T-helper 2 cell (primary cell): ENCODE measurements at regions not wholly inside any gene's neighbourhood (a gene's known extent, or its start where the extent isn't known, plus 50 kb on each side); places are given as distances from the start of the nearest gene placed in this dataset.

Source experiments
- DNase-seq, 5 experiments: peaks; one replicate each; pipeline versions ENCODE4 v3.0.0 to v3.0.0-alpha.2; 2012 to 2022

DNA sequence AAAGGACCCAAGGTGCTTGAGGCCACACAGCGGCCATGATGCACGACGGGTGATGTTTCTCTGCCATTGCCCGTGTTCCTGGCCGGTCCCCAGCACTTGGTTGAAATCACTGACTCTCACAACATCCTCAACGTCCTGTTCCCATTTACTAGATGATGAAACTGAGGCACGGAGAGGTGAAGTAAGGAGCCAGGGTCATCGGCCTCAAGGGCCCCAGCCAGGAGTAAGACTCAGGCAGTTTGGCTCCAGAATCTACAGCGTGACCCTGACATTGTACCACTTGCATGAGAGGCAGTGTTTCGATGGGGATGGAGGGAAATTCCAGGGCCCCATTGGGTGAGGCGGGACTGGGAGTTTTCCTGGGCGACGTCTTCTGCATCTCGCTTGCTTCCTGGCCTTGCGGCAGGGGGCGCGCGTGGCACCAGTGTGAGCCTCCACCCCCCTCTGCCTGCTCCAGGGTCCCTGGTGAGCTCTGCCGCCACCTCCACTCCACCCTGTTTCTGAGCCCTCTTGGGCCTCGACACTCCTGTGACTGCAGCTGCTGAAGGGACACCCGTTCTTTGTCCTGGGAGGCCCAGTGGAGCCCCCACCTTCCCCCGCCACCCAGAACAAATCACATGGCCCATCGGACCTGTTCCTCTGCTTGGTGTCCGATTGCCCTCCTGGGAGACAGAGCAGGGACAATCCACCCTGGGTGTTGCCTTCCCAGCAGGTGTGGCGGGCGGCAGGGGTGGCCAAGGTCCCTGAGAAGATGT, 133.0 kb upstream of the GSE1 start:
- no peak for DNase-seq

DNA sequence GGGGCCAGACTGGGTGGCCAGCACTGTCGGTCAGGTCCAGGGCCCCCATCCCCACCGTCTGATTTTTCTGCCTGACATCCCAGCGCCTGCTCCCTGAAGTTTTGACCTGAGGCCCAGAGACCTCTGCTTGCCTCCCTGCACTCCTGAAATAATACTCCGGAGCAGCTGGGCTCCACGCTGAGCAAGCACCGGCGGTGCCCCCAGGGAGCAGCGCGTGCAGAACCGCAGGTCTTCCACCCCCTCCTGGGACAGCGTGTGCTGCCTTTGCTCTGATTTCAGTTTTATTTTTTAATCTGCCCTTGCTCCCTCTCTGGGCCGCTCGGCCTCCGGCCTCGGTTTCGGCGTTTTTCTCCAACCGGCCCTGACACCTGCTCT, 132.4 kb upstream of the GSE1 start:
- no peak for DNase-seq

DNA sequence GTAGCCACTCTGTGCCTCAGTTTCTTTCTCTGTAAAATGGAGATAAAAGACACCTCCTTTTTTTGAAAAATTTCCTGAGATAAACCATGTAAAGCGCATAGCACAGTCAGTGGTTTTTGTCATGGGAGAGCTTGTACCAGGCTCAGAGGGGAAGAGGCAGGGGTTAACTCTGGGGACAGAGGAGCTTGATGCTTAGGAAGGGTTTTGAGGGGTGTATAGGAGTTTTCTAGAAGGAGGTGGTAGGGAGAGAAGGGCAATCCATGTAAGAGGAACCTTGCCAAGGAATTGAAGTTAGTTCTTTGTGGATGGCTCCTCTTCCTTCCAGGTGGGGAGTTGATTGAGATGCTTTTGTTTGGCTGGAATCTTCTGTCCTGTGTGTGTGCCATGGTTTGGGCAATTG, 131.9 kb upstream of the GSE1 start:
- DNase-seq: no peak

DNA sequence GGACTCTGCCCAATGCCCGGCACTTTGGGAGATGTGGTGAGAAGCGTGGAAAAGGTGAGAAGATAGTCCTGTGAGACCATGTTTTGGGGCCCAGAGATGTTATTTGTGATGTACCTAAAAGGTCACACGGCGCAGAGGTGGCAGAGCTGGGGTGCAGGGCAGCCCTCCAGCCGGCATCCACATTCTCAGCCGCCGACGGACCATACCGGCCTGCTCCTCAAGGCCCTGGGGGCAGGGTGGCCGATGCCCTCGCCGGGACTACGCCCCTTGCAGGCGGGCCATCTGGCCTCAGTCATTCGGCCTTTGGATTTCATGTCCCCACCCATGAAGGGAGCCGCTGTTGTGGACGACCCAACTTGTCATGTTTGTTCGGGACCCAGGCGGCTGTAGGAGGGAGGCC, 131.4 kb upstream of the GSE1 start:
- DNase-seq: no peak

DNA sequence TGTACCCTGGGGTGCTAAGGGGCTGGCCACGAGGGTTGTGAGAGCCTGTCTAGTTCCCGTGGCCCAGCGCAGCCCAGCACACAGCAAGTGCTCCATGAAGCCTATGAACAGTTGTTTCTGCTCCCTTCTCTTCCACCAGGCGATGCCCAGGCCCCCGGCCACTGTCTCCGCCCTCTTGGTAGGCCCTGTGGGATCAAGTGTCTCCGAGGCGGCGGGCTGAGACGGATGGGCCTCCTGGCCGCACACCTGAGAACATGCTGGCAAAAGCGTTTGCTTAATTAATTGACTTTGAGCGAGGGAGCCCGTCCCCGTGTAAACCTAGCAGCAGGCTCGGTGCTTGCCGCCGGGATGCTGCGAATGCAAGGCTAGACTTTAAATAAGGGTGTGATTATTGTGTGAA, 129.7 kb upstream of the GSE1 start:
- DNase-seq: no peak

DNA sequence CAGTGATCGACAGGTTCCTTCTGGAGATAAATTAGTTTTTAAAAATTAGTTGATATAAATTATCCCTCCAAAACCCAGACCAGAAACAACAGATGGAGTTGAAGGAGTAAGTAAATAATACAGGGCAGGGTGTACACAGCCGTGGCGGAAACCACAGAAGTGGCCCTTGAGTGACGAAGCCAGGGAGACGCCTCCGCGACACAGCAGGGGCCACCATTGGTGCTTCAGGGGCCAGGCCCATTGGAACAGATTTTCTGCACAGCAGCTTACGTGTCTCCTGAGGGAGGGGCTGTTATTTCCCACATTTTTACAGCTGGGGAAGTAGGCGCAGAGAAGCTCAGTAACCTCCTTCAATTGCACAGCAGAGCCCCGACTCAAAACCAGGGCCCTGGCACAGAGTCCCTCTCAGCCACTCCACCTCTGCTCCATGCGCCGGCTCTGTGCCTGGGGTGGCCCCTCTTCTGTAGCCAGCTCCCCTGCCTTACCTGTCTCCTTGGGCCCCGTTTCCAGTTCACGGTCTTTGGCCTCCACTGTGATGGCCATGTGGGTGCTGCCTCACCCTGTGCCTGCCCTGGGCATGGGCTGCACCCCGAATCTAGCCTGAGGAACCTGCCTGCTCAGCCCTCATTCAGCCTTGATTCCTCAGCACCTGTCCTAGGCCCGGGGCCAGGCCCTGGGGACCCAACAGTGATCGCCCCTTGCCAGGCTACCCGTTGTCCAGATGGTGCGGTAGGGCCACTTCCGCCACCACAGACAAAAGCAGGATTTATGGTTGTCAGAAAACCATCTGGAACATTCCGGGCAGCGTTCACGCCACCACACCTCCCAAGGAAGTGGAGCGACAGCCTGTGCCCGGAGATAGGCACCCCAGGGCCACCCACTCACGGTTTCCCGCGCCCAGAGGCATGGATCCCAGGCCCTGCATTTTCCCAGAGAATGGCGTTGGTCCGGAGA, 128.5 kb upstream of the GSE1 start:
- DNase-seq: no peak

DNA sequence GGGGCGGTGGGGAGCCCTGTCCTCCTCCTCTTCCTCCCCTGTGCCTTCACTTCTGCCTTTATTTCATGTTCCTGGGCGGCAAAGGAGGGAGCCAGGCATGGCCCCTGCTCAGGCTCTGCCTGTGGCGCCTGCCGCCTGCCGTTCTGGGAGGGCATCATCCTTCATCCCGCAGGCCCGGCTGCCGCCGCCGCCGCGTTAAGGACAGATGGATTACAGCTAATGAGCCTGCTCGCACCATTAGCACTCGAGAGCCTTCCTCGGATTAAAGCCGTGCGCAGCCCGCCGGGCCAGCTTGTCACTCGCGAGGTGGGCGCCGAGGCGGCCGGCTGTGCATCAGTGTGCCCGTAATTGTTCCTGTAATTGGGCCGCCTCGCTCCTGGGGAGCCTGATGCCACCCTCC, 127.7 kb upstream of the GSE1 start:
- no peak for DNase-seq

DNA sequence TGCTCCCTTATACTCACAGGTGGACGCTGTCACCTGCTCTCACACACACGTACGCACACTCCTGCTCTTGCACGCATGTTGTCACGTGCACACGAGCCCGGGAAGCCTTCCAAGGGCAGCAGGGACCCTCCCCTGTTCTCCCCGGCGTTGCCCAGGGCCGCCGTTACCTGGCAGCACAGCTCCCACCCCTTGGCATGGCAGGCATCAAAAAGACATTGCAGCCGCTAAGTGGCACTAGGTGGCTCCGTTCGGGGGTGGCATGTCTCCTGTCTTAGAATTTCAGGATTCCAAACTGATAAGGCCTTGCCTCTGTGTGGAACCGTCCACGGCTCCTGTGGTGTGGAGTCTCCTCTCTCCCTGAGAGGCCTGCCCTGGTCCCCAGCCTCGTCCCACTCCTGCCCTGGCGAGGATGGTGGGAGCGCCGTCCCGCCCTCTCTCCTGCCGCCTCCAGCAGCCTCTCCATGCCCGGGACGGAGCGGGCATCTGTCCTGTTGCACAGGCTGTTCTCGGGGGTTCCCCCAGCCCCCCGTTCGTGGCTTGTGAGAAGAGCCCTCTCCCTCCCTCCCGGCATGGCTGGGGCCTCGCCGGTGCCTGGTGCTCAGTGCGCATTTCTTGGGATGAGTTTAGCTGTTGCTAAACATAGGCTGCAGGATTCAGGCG, 126.7 kb upstream of the GSE1 start:
- no peak for DNase-seq

DNA sequence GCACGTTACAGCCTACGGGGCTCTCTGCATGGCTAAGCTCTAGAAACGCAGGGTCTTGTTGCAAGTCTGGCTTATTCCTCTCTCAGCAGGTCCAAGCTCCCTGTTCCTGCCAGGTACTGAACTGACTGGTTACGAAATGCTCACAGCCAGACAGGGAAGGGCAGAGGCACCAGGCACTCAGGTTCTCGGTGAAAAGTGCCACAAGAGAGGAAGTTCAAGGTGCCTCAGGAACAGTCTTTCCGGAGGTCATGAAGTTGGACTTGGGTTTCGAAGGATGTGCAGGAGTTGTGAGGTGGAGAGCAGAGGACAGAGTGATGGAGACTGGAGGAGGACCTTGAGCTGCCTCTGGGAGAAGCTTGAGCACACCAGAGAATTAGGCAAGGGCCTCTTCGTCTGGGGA, 124.7 kb upstream of the GSE1 start:
- DNase-seq: no peak

DNA sequence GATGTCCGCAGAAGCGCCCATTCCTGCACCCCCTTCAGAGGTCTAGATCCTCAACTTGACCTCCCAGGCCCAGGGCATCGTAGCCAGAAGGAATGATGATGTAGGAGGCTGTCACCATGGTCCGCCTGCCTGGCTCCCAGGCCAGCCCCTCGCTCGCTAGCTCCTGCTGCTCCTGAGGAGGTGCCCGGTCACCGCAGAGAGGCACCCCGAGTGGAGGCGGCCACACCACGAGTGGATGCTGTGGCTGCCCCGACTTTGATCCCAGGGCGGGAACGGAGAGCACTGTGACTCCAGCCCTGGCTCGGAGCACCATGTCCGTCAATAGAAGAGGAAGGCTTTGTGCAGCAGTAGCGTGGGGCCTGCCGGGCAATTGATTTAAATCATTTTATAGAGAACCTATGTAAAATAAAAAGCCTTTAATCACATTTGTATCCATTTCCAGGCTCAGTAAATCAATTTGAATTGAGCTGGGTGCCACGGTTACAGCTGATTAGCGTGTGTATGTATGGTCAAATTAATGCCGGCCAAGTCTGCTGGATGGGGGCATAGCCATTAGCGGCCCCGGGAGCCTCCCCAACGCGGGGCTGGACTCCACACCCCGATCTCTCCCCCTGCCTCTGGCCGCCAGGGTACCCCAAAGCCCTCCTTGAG, 122.6 kb upstream of the GSE1 start:
- no peak for DNase-seq

DNA sequence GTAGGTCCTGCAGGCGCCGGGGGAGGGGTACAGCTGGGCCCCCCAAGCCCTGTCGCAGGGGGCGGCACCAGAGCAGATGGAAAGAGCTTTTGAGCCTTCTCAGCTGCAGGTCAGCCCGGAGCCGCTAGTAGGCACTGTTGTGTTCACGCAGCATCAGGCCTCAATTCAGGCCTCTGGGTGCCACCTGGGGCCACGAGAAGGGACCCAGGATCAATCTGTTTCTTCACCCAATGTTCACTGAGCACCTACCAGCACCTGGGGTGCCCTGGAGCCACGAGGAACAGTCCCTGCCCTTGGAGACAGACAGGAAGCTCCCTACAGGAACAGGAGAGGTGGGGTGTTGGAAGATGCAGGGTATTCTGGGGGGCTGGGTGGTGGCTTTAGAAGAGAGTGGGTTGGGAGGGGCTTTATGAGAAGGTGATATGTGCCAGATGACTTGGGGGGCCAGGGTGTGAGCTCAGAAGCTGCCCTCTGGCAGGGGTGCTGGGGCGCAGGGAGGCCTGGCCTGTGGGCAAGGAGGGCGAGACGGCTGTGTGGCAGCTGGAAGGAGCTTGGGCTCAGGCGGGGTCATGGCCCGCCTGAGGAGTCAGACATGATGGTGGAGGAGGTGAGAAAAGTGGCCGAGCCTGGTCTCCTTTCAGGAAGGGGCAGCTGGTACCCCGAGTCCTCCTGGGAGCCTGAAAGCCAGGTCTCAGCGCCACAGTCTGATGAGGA, 121.9 kb upstream of the GSE1 start:
- DNase-seq: peak in 3 of 5 experiments; percentile 6 to 14 (median 10)

DNA sequence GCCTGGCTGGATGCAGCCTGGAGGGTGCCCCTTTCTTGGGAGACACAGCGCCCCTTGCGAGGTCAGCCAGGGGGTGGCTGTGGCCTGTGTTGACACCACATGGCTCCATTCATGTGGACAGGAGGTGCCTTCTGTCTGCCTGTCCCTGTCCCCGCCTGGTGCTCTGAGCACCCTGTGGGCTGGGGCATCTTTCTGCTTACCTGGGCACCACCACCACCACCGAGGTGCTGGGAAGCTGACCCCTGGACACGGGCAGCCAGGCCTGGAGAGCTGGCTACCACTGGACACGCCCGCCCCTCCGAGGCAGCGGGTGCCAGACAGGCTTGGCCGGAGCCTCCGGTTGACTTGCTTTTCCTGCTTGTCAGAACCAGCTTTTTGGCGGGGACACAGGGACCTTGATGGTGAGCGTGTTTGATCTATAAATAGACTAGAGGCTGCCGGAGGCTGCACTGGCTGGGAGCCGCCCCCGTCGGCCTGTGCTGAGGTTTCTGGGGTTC, 121.3 kb upstream of the GSE1 start:
- DNase-seq: no peak

DNA sequence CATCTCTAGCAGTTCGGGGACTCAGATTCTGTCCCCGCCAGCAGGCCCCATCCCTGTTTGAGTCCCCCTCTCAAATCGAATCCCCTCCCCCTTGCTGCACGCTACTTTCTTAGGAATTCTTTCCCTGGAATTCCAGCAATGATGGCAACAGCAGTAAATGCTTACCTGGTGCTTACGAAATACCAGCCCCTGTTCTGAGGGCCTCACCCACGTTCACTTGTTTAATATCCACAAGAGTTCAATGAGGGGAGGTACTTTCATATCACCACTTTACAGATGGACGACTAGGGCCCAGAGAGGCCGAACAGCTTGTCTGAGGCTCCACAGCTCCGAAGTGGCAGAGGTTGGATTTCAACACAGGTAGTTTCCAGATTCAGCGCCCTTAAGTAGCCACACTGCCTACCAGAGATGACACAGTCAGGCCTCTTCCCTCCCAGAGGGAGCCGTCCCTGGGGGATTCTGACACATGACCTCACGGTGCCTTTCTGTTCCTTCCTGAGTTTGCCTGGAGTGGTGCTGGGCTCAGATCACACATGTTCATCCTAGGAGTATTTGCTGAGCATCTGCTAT, 120.7 kb upstream of the GSE1 start:
- DNase-seq: no peak

DNA sequence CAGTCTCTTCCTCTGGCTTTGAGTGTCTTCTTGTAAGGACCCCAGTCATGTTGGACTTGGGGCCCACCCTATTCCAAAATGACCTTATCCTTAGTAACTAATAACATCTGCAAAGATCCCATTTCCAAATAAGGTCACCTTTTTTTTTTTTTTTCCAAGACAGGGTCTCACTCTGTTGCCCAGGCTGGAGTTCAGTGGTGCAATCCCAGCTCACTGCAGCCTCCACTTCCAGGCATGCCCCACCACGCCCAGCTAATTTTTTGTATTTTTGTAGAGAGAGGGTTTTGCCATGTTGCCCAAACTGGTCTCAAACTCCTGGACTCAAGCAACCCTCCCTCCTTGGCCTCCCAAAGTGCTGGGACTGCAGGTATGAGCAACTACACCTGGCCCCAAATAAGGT, 118.8 kb upstream of the GSE1 start:
- DNase-seq: no peak

DNA sequence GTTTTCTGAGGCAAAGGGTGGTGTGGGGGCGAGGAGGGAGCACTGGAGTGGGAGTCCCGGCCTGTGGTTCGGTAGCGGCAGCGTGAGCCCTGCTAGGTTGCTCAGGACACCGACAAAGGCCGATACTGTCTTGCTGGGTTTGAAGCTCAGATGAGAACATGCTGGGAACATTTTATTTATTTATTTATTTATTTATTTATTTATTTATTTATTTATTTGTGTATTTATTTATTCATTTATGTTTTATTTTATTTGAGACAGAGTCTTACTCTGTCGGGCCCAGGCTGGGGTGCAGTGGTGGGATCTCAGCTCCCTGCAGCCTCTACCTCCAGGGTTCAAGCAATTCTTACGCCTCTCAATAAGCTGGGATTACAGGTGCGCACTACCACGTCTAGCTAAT, 117.9 kb upstream of the GSE1 start:
- DNase-seq: no peak

DNA sequence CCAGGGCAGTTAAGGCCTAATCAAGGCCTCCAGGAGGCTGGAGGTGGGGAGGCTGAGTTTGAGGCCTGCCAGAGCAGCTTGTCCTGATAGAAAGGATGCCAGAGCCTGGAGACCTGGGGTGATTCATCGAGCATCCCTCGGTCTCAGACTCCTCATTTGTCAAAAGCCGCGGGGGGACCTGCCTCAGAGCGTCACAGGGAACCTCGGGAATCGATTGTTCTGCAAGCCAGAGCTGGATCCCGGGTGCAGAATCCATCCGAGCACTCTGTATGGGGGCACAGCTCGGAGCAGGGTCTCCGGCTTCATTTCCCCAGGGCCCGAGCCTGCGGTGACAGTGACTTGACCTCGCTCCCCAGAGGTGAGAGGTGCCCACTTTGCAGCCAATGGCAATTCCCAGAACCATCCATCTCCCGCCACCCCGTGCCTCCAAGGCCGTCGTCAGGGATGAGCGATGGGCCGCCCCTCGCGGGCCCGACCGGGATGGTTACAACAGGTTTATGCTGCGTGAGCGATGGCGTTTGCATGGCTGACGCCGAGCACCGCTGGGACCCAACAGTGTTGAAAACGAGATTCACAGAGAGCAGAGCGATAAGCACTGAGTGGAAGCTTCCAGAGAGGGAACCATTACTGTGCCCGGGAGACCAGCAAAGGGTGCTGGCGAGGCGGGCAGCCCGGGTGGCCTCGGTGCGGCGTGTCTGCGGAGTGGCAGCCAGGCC, 117.1 kb upstream of the GSE1 start:
- no peak for DNase-seq

DNA sequence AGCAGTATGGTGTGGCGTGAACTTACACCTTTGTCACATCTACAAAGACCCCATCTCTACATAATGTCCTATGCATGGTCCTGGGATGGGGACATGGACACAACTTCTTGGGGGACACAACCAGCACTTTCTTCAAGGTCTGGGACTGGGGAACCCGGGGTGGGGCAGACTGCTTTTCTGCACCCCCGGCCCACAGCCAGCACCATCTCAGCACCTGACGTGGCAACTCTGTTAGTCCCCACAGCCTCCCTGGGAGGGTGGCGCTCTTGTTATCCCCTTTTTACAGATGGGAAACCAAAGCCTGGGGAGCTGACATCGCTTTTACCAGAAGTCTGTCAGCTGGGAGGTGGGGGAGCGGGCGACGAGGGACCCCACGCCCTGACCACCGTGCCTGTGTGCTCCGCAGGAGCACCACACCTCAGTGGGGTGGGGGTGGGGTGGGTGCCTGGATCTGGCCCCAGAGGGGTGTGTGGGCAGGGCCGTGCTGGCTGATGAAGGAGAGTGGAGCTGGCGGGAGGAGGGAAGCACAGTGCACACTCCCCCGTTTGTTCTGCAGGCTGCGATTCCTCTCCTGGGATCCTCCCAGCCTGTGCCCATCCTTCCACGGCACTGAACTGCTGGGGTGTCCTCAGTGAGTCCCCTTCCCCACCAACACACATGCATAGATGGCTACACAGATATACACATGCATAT, 115.4 kb upstream of the GSE1 start:
- DNase-seq: no peak

DNA sequence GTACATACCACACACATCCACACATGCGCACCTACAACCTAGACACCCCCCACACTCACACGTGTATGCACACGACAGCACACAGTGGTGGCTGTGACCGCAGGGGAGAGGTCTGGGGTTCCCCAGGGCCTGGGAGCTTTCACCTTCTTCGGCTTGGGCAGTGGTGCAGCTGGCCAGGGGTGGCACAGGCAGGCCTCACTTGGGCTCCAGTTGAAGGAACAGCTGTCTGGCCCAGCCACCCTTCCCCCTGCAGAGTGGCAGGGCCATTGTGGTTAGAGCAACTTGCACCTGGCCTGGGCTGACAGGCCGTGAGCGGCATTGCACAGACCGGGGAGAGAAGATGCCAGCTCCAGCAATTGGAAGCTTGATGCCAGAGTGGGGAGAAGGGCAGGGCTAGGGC, 114.5 kb upstream of the GSE1 start:
- DNase-seq: no peak

DNA sequence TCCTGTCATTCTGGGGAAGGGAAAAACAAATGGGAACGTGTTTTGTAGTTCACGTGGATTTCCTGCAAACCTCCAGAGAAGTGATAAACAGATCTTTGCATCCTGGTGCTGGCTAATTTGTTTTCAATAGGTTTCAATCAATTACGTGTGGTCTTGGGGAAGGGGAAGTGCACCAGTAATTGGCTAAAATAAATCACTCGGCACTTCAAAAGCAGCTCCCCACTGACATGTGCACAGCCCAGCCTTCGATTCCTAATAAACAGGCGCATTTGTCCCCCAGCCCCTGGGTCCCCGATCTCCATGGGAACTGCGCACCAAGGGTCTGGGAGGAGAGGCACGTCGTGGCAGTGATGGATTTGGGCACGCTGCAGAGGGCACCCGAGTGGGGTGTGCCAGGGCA, 112.9 kb upstream of the GSE1 start:
- DNase-seq: no peak

DNA sequence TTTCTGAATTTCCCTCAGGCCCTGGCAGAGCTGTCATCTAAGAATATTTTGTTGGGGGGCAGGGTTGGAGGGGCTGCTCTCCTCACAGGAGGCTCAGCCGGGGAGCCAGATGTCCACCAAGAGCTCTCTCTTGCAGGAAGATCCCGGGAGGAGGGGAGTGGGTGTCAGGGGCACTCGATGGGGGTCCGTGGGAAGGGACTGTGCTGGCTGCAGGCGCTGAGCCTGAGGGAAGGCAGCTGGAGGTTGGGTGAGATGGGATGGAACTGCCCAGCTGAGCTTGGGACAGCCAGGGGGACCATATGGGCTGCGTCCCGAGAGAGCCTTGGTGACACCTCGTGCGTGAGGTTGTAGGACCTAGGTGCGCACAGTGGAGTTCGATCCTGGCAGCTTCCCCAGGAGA, 111.2 kb upstream of the GSE1 start:
- no peak for DNase-seq

DNA sequence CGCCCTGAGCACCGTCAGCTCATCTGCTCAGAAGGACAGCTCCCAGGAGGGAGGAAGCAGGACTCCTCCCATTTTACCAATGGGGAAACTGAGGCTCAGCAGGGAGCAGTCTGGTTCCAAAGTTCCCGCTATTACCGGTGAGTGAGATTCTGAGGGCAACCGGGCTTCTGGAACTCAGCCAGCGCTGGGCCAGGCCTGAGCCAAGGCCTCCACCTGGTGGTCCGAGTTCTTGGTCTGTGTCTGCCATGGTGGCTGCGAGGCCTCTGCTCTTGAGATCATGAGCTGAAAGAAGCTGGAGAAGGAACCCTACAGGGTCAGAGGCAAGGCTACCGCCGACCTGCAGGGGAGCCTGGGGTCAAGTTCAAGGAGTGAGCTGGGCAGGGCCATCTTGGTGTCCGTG, 110.8 kb upstream of the GSE1 start:
- DNase-seq: no peak
